GM12874 (cell line): ENCODE measurements at regions not wholly inside any gene's neighbourhood (a gene's known extent, or its start where the extent isn't known, plus 50 kb on each side); places are given as distances from the start of the nearest gene placed in this dataset.

Source experiments
- TF ChIP-seq, protein P1 (sequence below): IDR thresholded peaks from 2 replicates; pipeline ENCODE4 v1.5.1; 2011; ENCODE audit warnings: low read depth, mild to moderate bottlenecking, control low read depth, low read length, moderate library complexity; ENCODE audit not compliant: insufficient read depth

DNA sequence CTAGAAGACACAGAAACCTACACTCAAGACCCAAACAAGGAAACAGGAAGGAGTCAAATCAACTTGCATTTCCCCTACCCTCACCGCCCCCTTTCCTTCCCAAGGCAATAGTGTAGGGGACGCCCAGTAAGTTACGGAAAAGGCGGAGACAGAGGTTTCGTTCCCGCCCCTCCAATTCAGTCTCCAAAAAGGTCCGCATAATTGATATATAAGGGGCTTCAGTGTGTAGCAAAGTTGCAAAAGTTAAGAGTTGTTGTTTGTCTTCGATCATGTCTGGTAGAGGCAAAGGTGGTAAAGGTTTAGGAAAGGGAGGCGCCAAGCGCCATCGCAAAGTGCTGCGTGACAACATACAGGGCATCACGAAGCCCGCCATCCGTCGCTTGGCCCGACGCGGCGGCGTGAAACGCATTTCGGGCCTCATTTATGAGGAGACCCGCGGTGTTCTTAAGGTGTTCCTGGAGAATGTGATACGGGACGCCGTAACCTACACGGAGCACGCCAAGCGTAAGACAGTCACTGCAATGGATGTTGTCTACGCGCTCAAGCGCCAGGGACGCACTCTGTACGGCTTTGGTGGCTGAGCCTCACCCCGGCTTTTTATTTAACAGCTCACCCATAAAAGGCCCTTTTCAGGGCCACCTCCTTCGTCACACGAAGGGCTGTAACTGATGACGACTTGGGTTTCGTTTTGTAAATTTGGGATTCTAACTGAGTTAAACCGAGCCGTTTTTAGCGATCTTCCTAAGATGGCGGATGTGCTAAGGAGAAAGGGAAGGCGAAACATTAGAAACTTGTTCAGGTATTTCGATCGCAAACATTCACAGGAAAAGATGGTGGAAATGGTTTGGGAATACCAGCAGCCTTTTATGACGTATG is 124.6 kb upstream of the BTN3A2 start:
- TF ChIP-seq, protein P1, sequence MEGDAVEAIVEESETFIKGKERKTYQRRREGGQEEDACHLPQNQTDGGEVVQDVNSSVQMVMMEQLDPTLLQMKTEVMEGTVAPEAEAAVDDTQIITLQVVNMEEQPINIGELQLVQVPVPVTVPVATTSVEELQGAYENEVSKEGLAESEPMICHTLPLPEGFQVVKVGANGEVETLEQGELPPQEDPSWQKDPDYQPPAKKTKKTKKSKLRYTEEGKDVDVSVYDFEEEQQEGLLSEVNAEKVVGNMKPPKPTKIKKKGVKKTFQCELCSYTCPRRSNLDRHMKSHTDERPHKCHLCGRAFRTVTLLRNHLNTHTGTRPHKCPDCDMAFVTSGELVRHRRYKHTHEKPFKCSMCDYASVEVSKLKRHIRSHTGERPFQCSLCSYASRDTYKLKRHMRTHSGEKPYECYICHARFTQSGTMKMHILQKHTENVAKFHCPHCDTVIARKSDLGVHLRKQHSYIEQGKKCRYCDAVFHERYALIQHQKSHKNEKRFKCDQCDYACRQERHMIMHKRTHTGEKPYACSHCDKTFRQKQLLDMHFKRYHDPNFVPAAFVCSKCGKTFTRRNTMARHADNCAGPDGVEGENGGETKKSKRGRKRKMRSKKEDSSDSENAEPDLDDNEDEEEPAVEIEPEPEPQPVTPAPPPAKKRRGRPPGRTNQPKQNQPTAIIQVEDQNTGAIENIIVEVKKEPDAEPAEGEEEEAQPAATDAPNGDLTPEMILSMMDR = no peak

DNA sequence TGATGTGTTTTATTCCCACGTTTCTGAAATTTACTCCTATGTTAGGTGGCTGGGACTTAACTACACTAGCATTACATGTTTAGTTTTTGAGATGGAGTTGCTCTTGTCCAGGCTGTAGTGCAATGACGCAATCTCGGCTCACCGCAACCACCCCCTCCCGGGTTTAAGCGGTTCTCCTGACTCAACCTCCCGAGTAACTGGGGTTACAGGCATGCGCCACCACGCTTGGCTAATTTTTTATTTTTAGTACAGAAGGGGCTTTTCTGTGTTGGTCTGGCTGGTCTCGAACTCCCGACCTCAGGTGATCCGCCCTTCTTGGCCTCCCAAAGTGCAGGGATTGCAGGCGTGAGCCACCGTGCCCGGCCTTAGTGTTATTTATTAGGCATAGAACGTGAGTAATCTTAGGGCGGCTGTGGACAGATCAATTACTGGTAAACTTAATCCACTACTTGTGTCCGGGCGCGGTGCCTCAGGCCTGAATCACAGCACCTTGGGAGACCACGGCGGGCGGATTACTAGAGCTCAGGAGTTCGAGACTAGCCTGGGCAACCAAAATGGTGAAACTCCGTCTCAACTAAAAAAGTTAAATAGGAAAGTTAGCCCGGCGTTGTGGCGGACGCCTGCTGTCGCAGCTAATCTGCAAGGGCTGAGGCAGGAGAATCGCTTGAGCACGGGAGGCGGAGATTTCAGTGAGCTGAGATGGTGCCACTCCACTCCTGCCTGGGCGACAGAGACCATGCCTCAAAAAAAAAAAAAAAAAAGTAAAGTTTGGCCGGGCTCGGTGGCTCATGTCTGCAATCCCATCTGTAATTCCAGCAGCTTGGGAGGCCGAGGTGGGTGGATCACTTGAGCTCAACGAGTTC is 123.7 kb upstream of the BTN3A2 start:
- TF ChIP-seq, protein P1 = no peak

DNA sequence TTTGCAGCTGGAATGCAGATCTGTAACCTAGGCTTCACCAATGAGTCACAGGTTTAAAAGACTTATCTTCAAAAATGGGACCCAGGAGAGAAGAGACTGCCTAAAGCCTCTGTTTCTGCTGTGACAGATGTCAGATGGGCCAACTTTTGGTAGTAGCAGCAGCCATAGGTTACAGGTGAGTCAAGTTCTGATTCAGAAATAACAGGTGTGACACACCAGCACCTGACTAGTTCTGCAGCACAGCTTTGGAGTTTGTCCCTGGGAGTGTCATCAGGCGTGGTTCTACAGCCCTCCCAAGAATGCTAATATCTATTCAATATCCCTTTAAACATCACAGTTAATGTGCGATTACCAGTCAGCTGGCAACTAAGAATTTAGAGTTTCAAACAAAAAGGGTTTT is 121.9 kb upstream of the BTN3A2 start:
- TF ChIP-seq, protein P1 = no peak

DNA sequence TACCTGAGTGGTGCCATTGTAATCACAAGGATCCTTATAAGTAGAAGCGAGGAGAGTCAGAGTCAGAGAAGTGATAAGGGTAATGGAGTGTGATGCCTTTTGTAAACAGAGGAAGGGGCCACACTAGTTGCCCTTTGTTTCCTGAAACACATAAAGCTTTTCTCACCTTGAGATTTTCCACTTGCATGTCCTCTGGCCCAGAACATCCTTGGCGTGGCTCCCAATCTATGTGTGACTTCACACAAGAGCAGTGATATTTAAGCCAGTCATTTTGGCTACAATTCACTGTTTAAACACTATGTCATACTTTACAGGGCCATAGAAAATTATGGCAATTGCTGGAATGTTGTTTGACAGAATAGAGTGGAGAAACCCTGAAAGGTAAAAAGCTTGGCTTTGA is 121.2 kb upstream of the BTN3A2 start:
- TF ChIP-seq, protein P1 = no peak

DNA sequence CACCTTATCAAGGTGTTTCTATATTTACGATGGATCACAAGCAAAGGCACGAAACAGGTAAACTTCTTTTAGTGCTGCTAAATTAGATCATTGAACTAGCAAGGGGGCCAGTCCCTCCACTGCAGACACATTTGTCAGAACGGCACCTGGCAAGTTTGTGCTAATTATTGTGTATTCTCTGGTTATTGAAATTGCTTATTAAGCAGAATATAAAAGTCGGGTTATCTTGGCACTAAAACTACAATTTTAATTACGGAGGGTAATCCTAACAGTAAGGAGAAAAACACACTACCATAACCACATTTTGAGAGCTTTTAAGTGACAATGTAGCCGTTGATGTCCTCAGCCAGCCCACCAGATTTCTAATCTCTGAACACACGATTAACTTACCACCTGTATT is 118.9 kb upstream of the BTN3A2 start:
- TF ChIP-seq, protein P1 = no peak

DNA sequence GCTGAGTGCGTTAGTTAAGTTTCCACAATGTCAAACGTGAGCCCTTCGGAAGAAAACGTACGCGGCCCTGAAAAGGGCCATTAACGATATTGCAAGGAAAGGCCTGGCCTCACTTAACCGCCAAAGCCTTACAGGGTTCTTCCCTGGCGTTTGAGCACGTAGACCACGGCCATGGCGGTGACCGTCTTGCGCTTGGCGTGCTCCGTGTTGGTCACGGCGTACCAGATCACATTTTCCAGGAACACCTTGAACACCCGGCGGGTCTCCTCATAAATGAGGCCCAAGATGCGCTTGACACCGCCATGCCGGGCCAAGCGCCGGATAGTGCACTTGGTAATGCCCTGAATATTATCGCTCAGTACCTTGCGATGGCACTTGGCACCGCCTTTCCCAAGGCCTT is 118.4 kb upstream of the BTN3A2 start:
- TF ChIP-seq, protein P1 = no peak

DNA sequence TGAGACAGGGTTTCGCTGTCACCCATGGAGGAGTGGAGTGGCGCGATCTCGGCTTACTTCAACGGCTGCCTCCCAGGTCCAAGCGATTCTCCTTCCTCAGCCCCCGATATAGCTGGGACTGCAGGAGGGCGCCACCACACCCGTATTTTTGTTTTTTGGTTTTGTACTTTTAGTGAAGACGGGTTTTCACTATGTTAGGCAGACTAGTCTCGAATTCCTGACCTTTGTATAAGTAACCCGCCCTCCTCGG is 115.4 kb upstream of the BTN3A2 start:
- TF ChIP-seq, protein P1 = no peak
